ENCODE measurements at regions not wholly inside any gene's neighbourhood (a gene's known extent, or its start where the extent isn't known, plus 50 kb on each side); places are given as distances from the start of the nearest gene placed in this dataset.

- TF ChIP-seq POLR2A (IDR thresholded peaks at IDR 0.05; ENCODE audit: low read depth, low read length) (no peak), CTCF (IDR thresholded peaks at IDR 0.05; ENCODE audit: extremely low read depth in 1 of 2, insufficient read depth in 1 of 2, low read depth in 1 of 2, low read length in 2 of 2) (no peak), MAX (IDR thresholded peaks at IDR 0.05; ENCODE audit: insufficient read depth, insufficient read length) (no peak)
Measured at GRCh38 chr10:4177791-4178190, 392.8 kb upstream of the KLF6 start.
